ENCODE measurements at regions not wholly inside any gene's neighbourhood (a gene's known extent, or its start where the extent isn't known, plus 50 kb on each side); places are given as distances from the start of the nearest gene placed in this dataset.
"Not testable (repeated sequence)": the region's sequence is repeated elsewhere in the genome, so short reads cannot be mapped to it uniquely, and the experiment has no call there.

GRCh38 chr13:99080131-99080530, 102.3 kb upstream of the DOCK9 start:
- H3K27ac ChIP-seq (ENCODE audit: low read depth, low read length): peak overlapping the region; percentile 21

GRCh38 chr13:99083981-99084380, 106.1 kb upstream of the DOCK9 start:
- peak overlapping the region; percentile 2 for H3K27ac ChIP-seq (ENCODE audit: low read depth, low read length)

More at GRCh38 chr13:99080131-99080530, 102.3 kb upstream of the DOCK9 start:
- H3K9ac ChIP-seq (ENCODE audit: low read length): no peak overlapping the region
- H3K36me3 ChIP-seq (ENCODE audit: insufficient read depth, low read length): no peaks in the 10 kb centered on the region
- H3K4me1 ChIP-seq (ENCODE audit: insufficient read depth, low read length): peaks cover 52% of the 10 kb centered on the region
- no peaks in the 10 kb centered on the region for H3K27me3 ChIP-seq (ENCODE audit: control insufficient read depth in 1 of 2, insufficient read depth in 2 of 2, low read length in 2 of 2)
- H3K4me3 ChIP-seq (ENCODE audit: low read depth in 1 of 2, low read length in 2 of 2): no peak overlapping the region
- H3K9me3 ChIP-seq (ENCODE audit: low read length): no peaks in the 10 kb centered on the region

GRCh38 chr13:99085139-99085807, 107.4 kb upstream of the DOCK9 start:
- Histone ChIP-seq H3K36me3 (ENCODE audit: insufficient read depth, low read length) (no peaks in the 10 kb centered on the region), H3K27me3 (ENCODE audit: control insufficient read depth in 1 of 2, insufficient read depth in 2 of 2, low read length in 2 of 2) (no peaks in the 10 kb centered on the region), H3K27ac (ENCODE audit: low read depth, low read length) (peak overlapping the region; percentile 52), H3K4me1 (ENCODE audit: insufficient read depth, low read length) (peaks cover 30% of the 10 kb centered on the region), H3K9ac (ENCODE audit: low read length) (peak overlapping the region; percentile 31), H3K4me3 (ENCODE audit: low read depth in 1 of 2, low read length in 2 of 2) (peak overlapping the region; percentile 73 to 82), H3K9me3 (ENCODE audit: low read length) (no peaks in the 10 kb centered on the region)

More at GRCh38 chr13:99083981-99084380, 106.1 kb upstream of the DOCK9 start:
- peaks cover 31% of the 10 kb centered on the region for H3K4me1 ChIP-seq (ENCODE audit: insufficient read depth, low read length)
- no peaks in the 10 kb centered on the region for H3K9me3 ChIP-seq (ENCODE audit: low read length)
- no peaks in the 10 kb centered on the region for H3K27me3 ChIP-seq (ENCODE audit: control insufficient read depth in 1 of 2, insufficient read depth in 2 of 2, low read length in 2 of 2)
- H3K36me3 ChIP-seq (ENCODE audit: insufficient read depth, low read length): no peaks in the 10 kb centered on the region
- H3K4me3 ChIP-seq (ENCODE audit: low read depth in 1 of 2, low read length in 2 of 2): peak overlapping the region in 1 of 2 donors; percentile 82
- no peak overlapping the region for H3K9ac ChIP-seq (ENCODE audit: low read length)

GRCh38 chr13:99085808-99086266, 108.0 kb upstream of the DOCK9 start:
- H3K36me3 ChIP-seq (ENCODE audit: insufficient read depth, low read length): no peaks in the 10 kb centered on the region
- H3K9me3 ChIP-seq (ENCODE audit: low read length): no peaks in the 10 kb centered on the region
- H3K27ac ChIP-seq (ENCODE audit: low read depth, low read length): peak overlapping the region; percentile 61
- no peak overlapping the region for H3K9ac ChIP-seq (ENCODE audit: low read length)
- H3K4me1 ChIP-seq (ENCODE audit: insufficient read depth, low read length): peaks cover 26% of the 10 kb centered on the region
- no peaks in the 10 kb centered on the region for H3K27me3 ChIP-seq (ENCODE audit: control insufficient read depth in 1 of 2, insufficient read depth in 2 of 2, low read length in 2 of 2)
- H3K4me3 ChIP-seq (ENCODE audit: low read depth in 1 of 2, low read length in 2 of 2): peak overlapping the region; percentile 73 to 82

- peak overlapping the region; percentile 44 for H3K9ac ChIP-seq (ENCODE audit: low read length)
- no peaks in the 10 kb centered on the region for H3K9me3 ChIP-seq (ENCODE audit: low read length)
- peak overlapping the region; percentile 89 for H3K27ac ChIP-seq (ENCODE audit: low read depth, low read length)
- H3K4me1 ChIP-seq (ENCODE audit: insufficient read depth, low read length): peaks cover 22% of the 10 kb centered on the region
- H3K27me3 ChIP-seq (ENCODE audit: control insufficient read depth in 1 of 2, insufficient read depth in 2 of 2, low read length in 2 of 2): no peaks in the 10 kb centered on the region
- no peaks in the 10 kb centered on the region for H3K36me3 ChIP-seq (ENCODE audit: insufficient read depth, low read length)
- peak overlapping the region; percentile 77 to 99 for H3K4me3 ChIP-seq (ENCODE audit: low read depth in 1 of 2, low read length in 2 of 2)
Measured at GRCh38 chr13:99086267-99087097, 108.6 kb upstream of the DOCK9 start.

GRCh38 chr13:99087098-99087953, 109.5 kb upstream of the DOCK9 start:
- H3K9ac ChIP-seq (ENCODE audit: low read length): peak overlapping the region; percentile 44

GRCh38 chr13:99087954-99088491, 110.2 kb upstream of the DOCK9 start:
- Histone ChIP-seq H3K27ac (ENCODE audit: low read depth, low read length) (peak overlapping the region; percentile 89), H3K27me3 (ENCODE audit: control insufficient read depth in 1 of 2, insufficient read depth in 2 of 2, low read length in 2 of 2) (no peaks in the 10 kb centered on the region), H3K9ac (ENCODE audit: low read length) (peak overlapping the region; percentile 44), H3K4me3 (ENCODE audit: low read depth in 1 of 2, low read length in 2 of 2) (peak overlapping the region; percentile 77 to 99), H3K36me3 (ENCODE audit: insufficient read depth, low read length) (no peaks in the 10 kb centered on the region), H3K4me1 (ENCODE audit: insufficient read depth, low read length) (peaks cover 22% of the 10 kb centered on the region), H3K9me3 (ENCODE audit: low read length) (no peaks in the 10 kb centered on the region)

More at GRCh38 chr13:99087098-99087953, 109.5 kb upstream of the DOCK9 start:
- peak overlapping the region; percentile 77 to 99 for H3K4me3 ChIP-seq (ENCODE audit: low read depth in 1 of 2, low read length in 2 of 2)
- no peaks in the 10 kb centered on the region for H3K27me3 ChIP-seq (ENCODE audit: control insufficient read depth in 1 of 2, insufficient read depth in 2 of 2, low read length in 2 of 2)
- no peaks in the 10 kb centered on the region for H3K9me3 ChIP-seq (ENCODE audit: low read length)
- peaks cover 22% of the 10 kb centered on the region for H3K4me1 ChIP-seq (ENCODE audit: insufficient read depth, low read length)
- H3K27ac ChIP-seq (ENCODE audit: low read depth, low read length): peak overlapping the region; percentile 89
- H3K36me3 ChIP-seq (ENCODE audit: insufficient read depth, low read length): no peaks in the 10 kb centered on the region

- no peak overlapping the region for H3K4me3 ChIP-seq (ENCODE audit: low read depth in 1 of 2, low read length in 2 of 2)
- no peaks in the 10 kb centered on the region for H3K27me3 ChIP-seq (ENCODE audit: control insufficient read depth in 1 of 2, insufficient read depth in 2 of 2, low read length in 2 of 2)
- H3K27ac ChIP-seq (ENCODE audit: low read depth, low read length): no peak overlapping the region
- no peak overlapping the region for H3K9ac ChIP-seq (ENCODE audit: low read length)
- no peaks in the 10 kb centered on the region for H3K36me3 ChIP-seq (ENCODE audit: insufficient read depth, low read length)
- no peaks in the 10 kb centered on the region for H3K4me1 ChIP-seq (ENCODE audit: insufficient read depth, low read length)
- H3K9me3 ChIP-seq (ENCODE audit: low read length): no peaks in the 10 kb centered on the region
Measured at GRCh38 chr13:99093997-99094396, 106.7 kb upstream of the UBAC2 start.

GRCh38 chr13:99101831-99102230, 98.8 kb upstream of the UBAC2 start:
- H3K4me1 ChIP-seq (ENCODE audit: insufficient read depth, low read length); H3K27me3 ChIP-seq (ENCODE audit: control insufficient read depth in 1 of 2, insufficient read depth in 2 of 2, low read length in 2 of 2); H3K9ac ChIP-seq (ENCODE audit: low read length); H3K27ac ChIP-seq (ENCODE audit: low read depth, low read length); H3K4me3 ChIP-seq (ENCODE audit: low read depth in 1 of 2, low read length in 2 of 2); H3K9me3 ChIP-seq (ENCODE audit: low read length); H3K36me3 ChIP-seq (ENCODE audit: insufficient read depth, low read length): not testable (repeated sequence)

GRCh38 chr13:99103536-99103935, 97.1 kb upstream of the UBAC2 start:
- Histone ChIP-seq H3K9ac (ENCODE audit: low read length) (no peak overlapping the region), H3K27me3 (ENCODE audit: control insufficient read depth in 1 of 2, insufficient read depth in 2 of 2, low read length in 2 of 2) (no peaks in the 10 kb centered on the region), H3K36me3 (ENCODE audit: insufficient read depth, low read length) (no peaks in the 10 kb centered on the region), H3K4me3 (ENCODE audit: low read depth in 1 of 2, low read length in 2 of 2) (no peak overlapping the region), H3K9me3 (ENCODE audit: low read length) (no peaks in the 10 kb centered on the region), H3K27ac (ENCODE audit: low read depth, low read length) (no peak overlapping the region), H3K4me1 (ENCODE audit: insufficient read depth, low read length) (no peaks in the 10 kb centered on the region)

- Histone ChIP-seq H3K36me3 (ENCODE audit: insufficient read depth, low read length) (no peaks in the 10 kb centered on the region), H3K27ac (ENCODE audit: low read depth, low read length) (no peak overlapping the region), H3K4me3 (ENCODE audit: low read depth in 1 of 2, low read length in 2 of 2) (no peak overlapping the region), H3K9me3 (ENCODE audit: low read length) (no peaks in the 10 kb centered on the region), H3K4me1 (ENCODE audit: insufficient read depth, low read length) (no peaks in the 10 kb centered on the region), H3K27me3 (ENCODE audit: control insufficient read depth in 1 of 2, insufficient read depth in 2 of 2, low read length in 2 of 2) (no peaks in the 10 kb centered on the region), H3K9ac (ENCODE audit: low read length) (no peak overlapping the region)
Measured at GRCh38 chr13:99104396-99104795, 96.3 kb upstream of the UBAC2 start.

Data from muscle layer of colon (tissue), 2 donors.